Loucy (cell line): ENCODE measurements at regions not wholly inside any gene's neighbourhood (a gene's known extent, or its start where the extent isn't known, plus 50 kb on each side); places are given as distances from the start of the nearest gene placed in this dataset.

ENCODE experiments used
- H2AFZ ChIP-seq: fragments of 200-600 bp; sonication (generic); 2 replicates; pipeline ENCODE4 v1.6.0; 2016; ENCODE audit warnings: antibody characterized with exemption, mild to moderate bottlenecking, low read length, moderate library complexity
- H3F3A ChIP-seq: fragments of 200-600 bp; 2 replicates; pipeline ENCODE4 v1.6.0; 2016; ENCODE audit warnings: antibody characterized with exemption, low read depth, mild to moderate bottlenecking
- H3K27me3 ChIP-seq: fragments of 200-600 bp; sonication (generic); 2 replicates; pipeline ENCODE4 v1.6.1; 2014; ENCODE audit warnings: low read length, mild to moderate bottlenecking; ENCODE audit not compliant: insufficient read depth, poor library complexity, severe bottlenecking
- H3K36me3 ChIP-seq: fragments of 200-600 bp; sonication (generic); 2 replicates; pipeline ENCODE4 v1.6.1; 2016; ENCODE audit warnings: low read length; ENCODE audit not compliant: insufficient read depth
- H3K4me1 ChIP-seq: fragments of 200-600 bp; sonication (generic); 2 replicates; pipeline ENCODE4 v1.5.1; 2014; ENCODE audit warnings: low read length, mild to moderate bottlenecking; ENCODE audit not compliant: insufficient read depth, poor library complexity, severe bottlenecking
- H3K4me2 ChIP-seq: fragments of 200-600 bp; sonication (generic); 2 replicates; pipeline ENCODE4 v1.6.0; 2014; ENCODE audit warnings: antibody characterized with exemption, low read length, low read depth, mild to moderate bottlenecking; ENCODE audit not compliant: poor library complexity, severe bottlenecking
- H3K4me3 ChIP-seq: fragments of 200-600 bp; sonication (generic); 2 replicates; pipeline ENCODE4 v1.5.1; 2014; ENCODE audit warnings: low read length, mild to moderate bottlenecking, mixed read lengths; ENCODE audit not compliant: poor library complexity, severe bottlenecking
- H3K79me2 ChIP-seq: fragments of 200-600 bp; sonication (generic); 2 replicates; pipeline ENCODE4 v1.6.1; 2014; ENCODE audit warnings: low read length; ENCODE audit not compliant: insufficient read depth
- H3K9ac ChIP-seq: fragments of 200-600 bp; sonication (generic); 2 replicates; pipeline ENCODE4 v1.6.0; 2014; ENCODE audit warnings: mild to moderate bottlenecking, low read depth, low read length, moderate library complexity; ENCODE audit not compliant: poor library complexity, severe bottlenecking
- H3K9me2 ChIP-seq: fragments of 200-600 bp; sonication (generic); replicated peaks from 2 replicates; pipeline ENCODE4 v1.6.1; 2016; ENCODE audit warnings: low read depth, low read length, mixed read lengths
- H3K9me3 ChIP-seq: fragments of 200-600 bp; sonication (generic); 2 replicates; pipeline ENCODE4 v1.6.1; 2014; ENCODE audit warnings: mild to moderate bottlenecking, antibody characterized with exemption, low read length, low read depth; ENCODE audit not compliant: insufficient read depth
- H4K20me1 ChIP-seq: fragments of 200-600 bp; sonication (generic); 2 replicates; pipeline ENCODE4 v1.6.0; 2014; ENCODE audit warnings: antibody characterized with exemption, low read length, mild to moderate bottlenecking; ENCODE audit not compliant: insufficient read depth, poor library complexity, severe bottlenecking
- CTCF ChIP-seq: fragments of 200-600 bp; sonication (generic); conservative IDR thresholded peaks from 2 replicates; pipeline ENCODE4 v1.5.1; 2014; ENCODE audit warnings: mild to moderate bottlenecking, antibody characterized with exemption, low read length
- EZH2phosphoT487 ChIP-seq: fragments of 200-600 bp; IDR thresholded peaks from 2 replicates; pipeline ENCODE4 v1.6.1; 2018; ENCODE audit warnings: antibody characterized with exemption, mild to moderate bottlenecking, moderate library complexity, borderline replicate concordance

GRCh38 chr12:24596768-24597388, 352.0 kb downstream of the BCAT1 start:
- TF ChIP-seq CTCF (peak; percentile 92), EZH2phosphoT487 (no peak)
- no peak overlapping the region for H3K4me3 ChIP-seq
- H3F3A ChIP-seq = 0 out of 2 replicates have a peak, but pooled peaks cover 4% of the 10 kb centered on the region
- no peaks in the 10 kb centered on the region for H3K36me3 ChIP-seq
- H3K27me3 ChIP-seq = no peaks in the 10 kb centered on the region
- no peaks in the 10 kb centered on the region for H3K9me2 ChIP-seq
- H3K9ac ChIP-seq = no peak overlapping the region
- no peak overlapping the region for H2AFZ ChIP-seq
- H3K4me1 ChIP-seq = peaks cover 24% of the 10 kb centered on the region
- H3K4me2 ChIP-seq = no peak overlapping the region
- no peaks in the 10 kb centered on the region for H3K9me3 ChIP-seq
- H4K20me1 ChIP-seq = no peaks in the 10 kb centered on the region
- H3K79me2 ChIP-seq = no peaks in the 10 kb centered on the region

- TF ChIP-seq EZH2phosphoT487 (no peak), CTCF (peak; percentile 79)
- no peaks in the 10 kb centered on the region for H3K79me2 ChIP-seq
- no peak overlapping the region for H3K4me3 ChIP-seq
Observed at GRCh38 chr12:24595652-24596235, 353.2 kb downstream of the BCAT1 start.

GRCh38 chr12:24591715-24592440, 357.0 kb downstream of the BCAT1 start:
- no peaks in the 10 kb centered on the region for H4K20me1 ChIP-seq
- no peaks in the 10 kb centered on the region for H3K36me3 ChIP-seq
- H3K27me3 ChIP-seq = no peaks in the 10 kb centered on the region
- H3K4me1 ChIP-seq = peaks cover 4% of the 10 kb centered on the region
- H3K4me3 ChIP-seq = no peak overlapping the region
- H3K79me2 ChIP-seq = no peaks in the 10 kb centered on the region
- no peak overlapping the region for H3K4me2 ChIP-seq
- H2AFZ ChIP-seq = no peak overlapping the region
- no peaks in the 10 kb centered on the region for H3K9me3 ChIP-seq
- H3K9ac ChIP-seq = no peak overlapping the region
- TF ChIP-seq EZH2phosphoT487 (no peak), CTCF (no peak)
- no peaks in the 10 kb centered on the region for H3K9me2 ChIP-seq
- H3F3A ChIP-seq = no peaks in the 10 kb centered on the region

More at GRCh38 chr12:24595652-24596235, 353.2 kb downstream of the BCAT1 start:
- no peak overlapping the region for H3K4me2 ChIP-seq
- no peaks in the 10 kb centered on the region for H3F3A ChIP-seq
- H3K9ac ChIP-seq = no peak overlapping the region
- no peaks in the 10 kb centered on the region for H3K36me3 ChIP-seq
- H3K9me3 ChIP-seq = no peaks in the 10 kb centered on the region
- no peak overlapping the region for H2AFZ ChIP-seq
- no peaks in the 10 kb centered on the region for H4K20me1 ChIP-seq
- no peaks in the 10 kb centered on the region for H3K27me3 ChIP-seq
- peaks cover 18% of the 10 kb centered on the region for H3K4me1 ChIP-seq
- H3K9me2 ChIP-seq = no peaks in the 10 kb centered on the region
